Adrenal gland (tissue), 9 donors: ENCODE measurements at regions not wholly inside any gene's neighbourhood (a gene's known extent, or its start where the extent isn't known, plus 50 kb on each side); places are given as distances from the start of the nearest gene placed in this dataset.
A peak's percentile ranks its signal among the peaks of the same experiment; 100 is the strongest.

Experiments used
- DNase-seq, 7 donors: peaks; one replicate each; pipeline ENCODE4 v3.0.0-alpha.2; 2019 to 2020
- H3K27ac ChIP-seq, 5 donors: fragments of 200-600 bp; sonication (generic) in 4 of 5; 1 replicate in 3 of 5; 2 replicates in 2 of 5; pipeline versions ENCODE4 v1.5.1 to v1.8.0; 2016 to 2020; ENCODE audit warnings: mild to moderate bottlenecking in 1 of 5
- H3K27me3 ChIP-seq: fragments of 200-600 bp; 2 replicates; pipeline ENCODE4 v1.8.0; 2021
- H3K36me3 ChIP-seq, 2 donors: fragments of 200-600 bp; replicated peaks in 1 of 2; 1 replicate in 1 of 2; 2 replicates in 1 of 2; pipeline versions ENCODE4 v1.5.1 to v1.8.0; 2018 to 2022
- H3K4me1 ChIP-seq, 2 donors: fragments of 200-600 bp; replicated peaks in 1 of 2; 1 replicate in 1 of 2; 2 replicates in 1 of 2; pipeline versions ENCODE4 v1.5.1 to v1.8.0; 2018 to 2021
- H3K4me3 ChIP-seq, 4 donors: fragments of 200-600 bp; sonication (generic) in 3 of 4; one replicate each; pipeline ENCODE4 v1.5.1; 2016 to 2018
- H3K9me3 ChIP-seq, 3 donors: fragments of 200-600 bp; sonication (generic) in 1 of 3; replicated peaks in 1 of 3; 1 replicate in 2 of 3; 2 replicates in 1 of 3; pipeline versions ENCODE4 v1.5.1 to v1.8.0; 2016 to 2021
- POLR2A ChIP-seq, 2 donors: fragments of 450-650 bp; IDR thresholded peaks; one replicate each; pipeline ENCODE4 v1.6.1; 2017; ENCODE audit warnings: antibody characterized with exemption in 2 of 2, mild to moderate bottlenecking in 2 of 2, moderate library complexity in 1 of 2
- WGBS, 4 donors: extraction: QIAGEN DNeasy Blood & Tissue Kit in 2 of 4; methylation state at CpG; one replicate each; pipeline versions ENCODE4 v1.1.5 to v1.1.7; 2013 to 2017; 5-methylcytosine and 5-hydroxymethylcytosine counted together
- intact Hi-C, 2 donors: fragments of 100-400 bp; cut with DNase I; formaldehyde crosslinking; loops; one replicate each; pipeline versions ENCODE4 v1.14.1 to v1.15.0; 2022 to 2023
- TF ChIP-seq, protein P1 (sequence below), 6 experiments: fragments of 450-650 bp in 4 of 6; fragments of 200-600 bp in 2 of 6; sonication (generic) in 1 of 6; IDR thresholded peaks; 1 replicate in 5 of 6; 2 replicates in 1 of 6; pipeline versions ENCODE4 v1.5.1 to v1.8.0; 2016 to 2021; ENCODE audit warnings: antibody characterized with exemption in 6 of 6, mild to moderate bottlenecking in 2 of 6, moderate library complexity in 1 of 6
- donor health status: healthy with polysubstance abuse.
- donor health status: Bipolar disorder and iron deficiency.
- donor health status: DM: yes; HTN: yes; CAD: no.
- donor health status: DM: no; HTN: no; CAD: no.
- donor health status: DM: no; HTN: no; CAD: no.

- H3K36me3 ChIP-seq = no peaks in the 10 kb centered on the region
- no peaks in the 10 kb centered on the region for H3K27me3 ChIP-seq
- DNase-seq = peak in 1 of 7 donors; percentile 6
Observed at GRCh38 chr10:132136689-132137088, 50.1 kb upstream of the DPYSL4 start.

More at GRCh38 chr10:132136689-132137088, 50.1 kb upstream of the DPYSL4 start:
- Histone ChIP-seq H3K27ac (no peak overlapping the region), H3K4me1 (no peaks in the 10 kb centered on the region), H3K4me3 (no peak overlapping the region), H3K9me3 (no peaks in the 10 kb centered on the region)
- intact Hi-C loops = no loop called here
- WGBS, 4 donors = 84 to 86% (median 86%) methylated on average over 4 to 10 of the region's 10 CpGs; no CpG with 5 or more reads in 1 of the 4 donors
- no peak for TF ChIP-seq POLR2A (IDR thresholded peaks at IDR 0.05)
- TF ChIP-seq, protein P1, sequence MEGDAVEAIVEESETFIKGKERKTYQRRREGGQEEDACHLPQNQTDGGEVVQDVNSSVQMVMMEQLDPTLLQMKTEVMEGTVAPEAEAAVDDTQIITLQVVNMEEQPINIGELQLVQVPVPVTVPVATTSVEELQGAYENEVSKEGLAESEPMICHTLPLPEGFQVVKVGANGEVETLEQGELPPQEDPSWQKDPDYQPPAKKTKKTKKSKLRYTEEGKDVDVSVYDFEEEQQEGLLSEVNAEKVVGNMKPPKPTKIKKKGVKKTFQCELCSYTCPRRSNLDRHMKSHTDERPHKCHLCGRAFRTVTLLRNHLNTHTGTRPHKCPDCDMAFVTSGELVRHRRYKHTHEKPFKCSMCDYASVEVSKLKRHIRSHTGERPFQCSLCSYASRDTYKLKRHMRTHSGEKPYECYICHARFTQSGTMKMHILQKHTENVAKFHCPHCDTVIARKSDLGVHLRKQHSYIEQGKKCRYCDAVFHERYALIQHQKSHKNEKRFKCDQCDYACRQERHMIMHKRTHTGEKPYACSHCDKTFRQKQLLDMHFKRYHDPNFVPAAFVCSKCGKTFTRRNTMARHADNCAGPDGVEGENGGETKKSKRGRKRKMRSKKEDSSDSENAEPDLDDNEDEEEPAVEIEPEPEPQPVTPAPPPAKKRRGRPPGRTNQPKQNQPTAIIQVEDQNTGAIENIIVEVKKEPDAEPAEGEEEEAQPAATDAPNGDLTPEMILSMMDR (IDR thresholded peaks at IDR 0.05) = no peak
